ENCODE measurements at regions not wholly inside any gene's neighbourhood (a gene's known extent, or its start where the extent isn't known, plus 50 kb on each side); places are given as distances from the start of the nearest gene placed in this dataset.

DNA sequence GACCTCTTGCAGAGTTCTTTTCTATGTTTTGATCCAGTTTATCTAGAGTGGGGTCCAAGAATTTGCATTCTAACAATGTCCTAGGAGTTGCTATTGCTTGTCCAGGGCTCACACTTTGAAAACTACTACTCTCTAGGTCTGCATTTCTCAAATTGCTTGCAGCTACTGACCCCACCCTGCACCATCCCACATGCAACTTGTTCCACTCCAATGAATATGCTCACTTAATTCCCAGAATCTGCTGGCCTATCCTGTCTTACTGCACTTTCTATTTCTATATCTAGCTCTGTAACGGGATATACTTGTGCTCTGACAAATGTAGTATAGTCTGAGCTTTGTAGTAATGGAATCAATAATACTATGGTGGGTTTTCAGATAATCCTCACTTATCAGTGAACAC, 570.3 kb downstream of the IQCM start:
- H3K4me3 ChIP-seq (replicated peaks; ENCODE audit: low read depth, low read length) = no peak overlapping the region
- TF ChIP-seq, protein P1, sequence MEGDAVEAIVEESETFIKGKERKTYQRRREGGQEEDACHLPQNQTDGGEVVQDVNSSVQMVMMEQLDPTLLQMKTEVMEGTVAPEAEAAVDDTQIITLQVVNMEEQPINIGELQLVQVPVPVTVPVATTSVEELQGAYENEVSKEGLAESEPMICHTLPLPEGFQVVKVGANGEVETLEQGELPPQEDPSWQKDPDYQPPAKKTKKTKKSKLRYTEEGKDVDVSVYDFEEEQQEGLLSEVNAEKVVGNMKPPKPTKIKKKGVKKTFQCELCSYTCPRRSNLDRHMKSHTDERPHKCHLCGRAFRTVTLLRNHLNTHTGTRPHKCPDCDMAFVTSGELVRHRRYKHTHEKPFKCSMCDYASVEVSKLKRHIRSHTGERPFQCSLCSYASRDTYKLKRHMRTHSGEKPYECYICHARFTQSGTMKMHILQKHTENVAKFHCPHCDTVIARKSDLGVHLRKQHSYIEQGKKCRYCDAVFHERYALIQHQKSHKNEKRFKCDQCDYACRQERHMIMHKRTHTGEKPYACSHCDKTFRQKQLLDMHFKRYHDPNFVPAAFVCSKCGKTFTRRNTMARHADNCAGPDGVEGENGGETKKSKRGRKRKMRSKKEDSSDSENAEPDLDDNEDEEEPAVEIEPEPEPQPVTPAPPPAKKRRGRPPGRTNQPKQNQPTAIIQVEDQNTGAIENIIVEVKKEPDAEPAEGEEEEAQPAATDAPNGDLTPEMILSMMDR (IDR thresholded peaks at IDR 0.05; ENCODE audit: insufficient read depth, low read length, poor library complexity, severe bottlenecking) = no peak
- DNase-seq (ENCODE audit: extremely low read depth, insufficient read length) = no peak
- no peaks in the 10 kb centered on the region for H3K36me3 ChIP-seq (ENCODE audit: control insufficient read depth, insufficient read depth, low read length)
- H3K27me3 ChIP-seq (replicated peaks; ENCODE audit: control insufficient read depth, insufficient read depth, low read length) = no peaks in the 10 kb centered on the region

DNA sequence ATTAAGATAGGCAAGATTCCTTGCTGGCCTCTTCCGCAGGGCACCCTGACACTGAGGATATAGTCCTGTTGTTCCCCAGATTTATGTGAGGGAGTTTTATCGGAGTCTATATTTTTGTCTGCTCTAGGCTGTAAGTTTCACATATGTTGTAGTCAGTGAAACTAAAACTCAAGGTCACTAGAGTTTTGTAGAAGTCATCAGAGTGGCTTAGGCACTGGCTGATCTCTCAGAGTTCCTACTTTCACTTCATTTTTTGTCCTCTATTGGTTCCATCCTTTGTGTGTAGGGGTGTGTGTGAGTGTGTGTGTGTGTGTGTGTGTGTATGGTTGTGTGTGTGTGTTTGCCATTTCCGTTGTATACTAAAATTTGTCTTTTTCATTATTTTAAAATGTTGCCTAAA, 577.5 kb downstream of the IQCM start:
- Histone ChIP-seq H3K27me3 (replicated peaks; ENCODE audit: control insufficient read depth, insufficient read depth, low read length) (no peaks in the 10 kb centered on the region), H3K4me3 (replicated peaks; ENCODE audit: low read depth, low read length) (no peak overlapping the region), H3K36me3 (ENCODE audit: control insufficient read depth, insufficient read depth, low read length) (no peaks in the 10 kb centered on the region)
- TF ChIP-seq, protein P1 (IDR thresholded peaks at IDR 0.05; ENCODE audit: insufficient read depth, low read length, poor library complexity, severe bottlenecking) = no peak
- no peak for DNase-seq (ENCODE audit: extremely low read depth, insufficient read length)

DNA sequence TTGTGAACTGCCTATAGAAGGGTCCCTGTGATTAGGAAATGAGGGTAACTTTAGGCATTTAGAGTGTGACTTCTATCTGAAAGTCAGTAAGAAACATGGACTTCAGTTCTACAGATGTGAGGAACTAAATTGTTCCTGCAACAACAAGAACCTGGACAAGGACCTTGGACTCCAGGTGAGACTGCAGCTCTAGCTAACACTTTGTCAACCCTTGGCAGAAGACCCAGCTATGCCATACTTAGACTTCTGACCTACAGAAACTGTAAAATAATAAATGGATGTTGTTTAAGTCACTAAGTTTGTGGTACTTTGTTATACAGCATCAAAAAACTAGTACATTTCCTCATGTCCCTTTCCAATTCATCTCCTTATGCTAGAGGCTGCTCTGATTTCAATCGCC, 580.8 kb downstream of the IQCM start:
- TF ChIP-seq, protein P1 (IDR thresholded peaks at IDR 0.05; ENCODE audit: insufficient read depth, low read length, poor library complexity, severe bottlenecking) = no peak

DNA sequence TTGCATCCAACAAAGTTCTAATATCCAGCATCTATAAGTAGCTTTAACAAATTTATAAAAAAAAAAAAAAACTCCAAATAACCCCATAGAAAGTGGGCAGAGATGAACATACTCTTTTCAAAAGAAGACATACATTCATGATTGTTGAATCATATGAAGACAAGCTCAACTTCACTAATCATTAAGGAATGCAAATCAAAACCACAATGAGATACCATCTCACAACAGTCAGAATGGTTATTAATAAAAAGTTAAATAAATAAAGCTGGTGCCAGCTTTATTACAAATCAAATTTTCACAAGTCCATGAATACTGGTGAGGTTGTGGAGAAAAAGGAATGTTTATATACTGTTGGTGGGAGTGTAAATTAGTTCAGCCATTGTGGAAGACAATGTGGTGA, 592.0 kb downstream of the IQCM start:
- H3K4me3 ChIP-seq (replicated peaks; ENCODE audit: low read depth, low read length) = no peak overlapping the region
- TF ChIP-seq, protein P1 (IDR thresholded peaks at IDR 0.05; ENCODE audit: insufficient read depth, low read length, poor library complexity, severe bottlenecking) = no peak
- no peaks in the 10 kb centered on the region for H3K36me3 ChIP-seq (ENCODE audit: control insufficient read depth, insufficient read depth, low read length)
- H3K27me3 ChIP-seq (replicated peaks; ENCODE audit: control insufficient read depth, insufficient read depth, low read length) = no peaks in the 10 kb centered on the region
- no peak for DNase-seq (ENCODE audit: extremely low read depth, insufficient read length)

More for the DNA sequence above, 580.8 kb downstream of the IQCM start:
- no peaks in the 10 kb centered on the region for H3K27me3 ChIP-seq (replicated peaks; ENCODE audit: control insufficient read depth, insufficient read depth, low read length)
- no peak overlapping the region for H3K4me3 ChIP-seq (replicated peaks; ENCODE audit: low read depth, low read length)
- no peaks in the 10 kb centered on the region for H3K36me3 ChIP-seq (ENCODE audit: control insufficient read depth, insufficient read depth, low read length)
- no peak for DNase-seq (ENCODE audit: extremely low read depth, insufficient read length)

DNA sequence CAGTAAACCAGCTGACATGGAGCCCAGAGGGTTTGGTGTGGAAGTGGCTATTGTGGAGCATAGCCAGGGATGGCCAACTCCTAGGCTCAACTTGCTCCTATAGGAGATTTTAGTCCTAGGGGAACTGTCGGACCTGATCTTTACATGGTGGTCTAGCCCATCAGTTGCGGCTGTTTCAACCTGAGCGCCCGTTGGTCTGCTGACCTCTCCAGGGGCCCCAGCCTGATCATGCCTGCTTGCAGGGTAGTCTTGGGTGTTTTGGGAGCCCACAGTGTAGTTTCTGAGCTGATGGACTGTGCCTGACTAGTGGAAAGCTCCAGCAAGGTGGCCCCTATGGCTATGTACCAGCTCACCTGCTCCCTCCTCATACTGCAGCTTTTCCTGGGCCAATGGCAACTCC, 597.0 kb downstream of the IQCM start:
- Histone ChIP-seq H3K27me3 (replicated peaks; ENCODE audit: control insufficient read depth, insufficient read depth, low read length) (no peaks in the 10 kb centered on the region), H3K4me3 (replicated peaks; ENCODE audit: low read depth, low read length) (no peak overlapping the region), H3K36me3 (ENCODE audit: control insufficient read depth, insufficient read depth, low read length) (no peaks in the 10 kb centered on the region)
- TF ChIP-seq, protein P1 (IDR thresholded peaks at IDR 0.05; ENCODE audit: insufficient read depth, low read length, poor library complexity, severe bottlenecking) = no peak
- DNase-seq (ENCODE audit: extremely low read depth, insufficient read length) = no peak

DNA sequence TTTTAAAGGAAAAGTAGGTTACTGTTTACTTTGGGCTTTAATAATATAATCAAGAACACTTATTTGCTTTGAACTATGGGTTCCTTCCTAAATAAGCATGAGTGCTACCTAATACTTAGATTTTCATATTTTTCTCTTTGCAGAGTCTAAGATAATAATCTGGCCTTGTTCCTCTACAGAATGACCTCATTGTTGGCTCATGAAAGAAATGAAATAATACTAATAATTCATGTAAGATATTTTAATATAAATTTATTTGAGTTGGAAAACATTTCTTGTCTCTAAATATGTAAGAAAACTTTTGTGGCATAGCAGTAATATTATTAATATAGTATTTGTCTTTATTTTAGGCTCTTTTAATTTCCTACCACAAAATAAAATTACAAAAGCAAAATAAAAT, 601.3 kb downstream of the IQCM start:
- TF ChIP-seq, protein P1 (IDR thresholded peaks at IDR 0.05; ENCODE audit: insufficient read depth, low read length, poor library complexity, severe bottlenecking) = no peak
- Histone ChIP-seq H3K4me3 (replicated peaks; ENCODE audit: low read depth, low read length) (no peak overlapping the region), H3K27me3 (replicated peaks; ENCODE audit: control insufficient read depth, insufficient read depth, low read length) (no peaks in the 10 kb centered on the region), H3K36me3 (ENCODE audit: control insufficient read depth, insufficient read depth, low read length) (no peaks in the 10 kb centered on the region)
- no peak for DNase-seq (ENCODE audit: extremely low read depth, insufficient read length)
